PC-3 (cell line): ENCODE measurements at regions not wholly inside any gene's neighbourhood (a gene's known extent, or its start where the extent isn't known, plus 50 kb on each side); places are given as distances from the start of the nearest gene placed in this dataset.

Source experiments
- ATAC-seq: fragments of 200-7000 bp; cut with Tn5 transposase; 2 replicates; pipeline ENCODE4 v1.9.1; 2020; ENCODE audit warnings: mild to moderate bottlenecking, moderate library complexity
- BruUV-seq: library from RNA; stranded (reverse); fragments of 400-500 nt; replicated peaks from 2 replicates; lab custom pipeline; 2021; lab: Mats Ljungman, UMichigan
- CTCF ChIA-PET: fragments of 300-600 bp; sonication (Branson Sonifier 250); formaldehyde crosslinking; loops from one replicate; lab custom pipeline; 2022; ENCODE audit warnings: antibody characterized with exemption; lab: Charles Lee
- POLR2A ChIA-PET: fragments of 300-600 bp; sonication (Branson Sonifier 250); formaldehyde crosslinking; loops from one replicate; lab custom pipeline; 2022; ENCODE audit warnings: antibody characterized with exemption; ENCODE audit not compliant: unreplicated experiment; lab: Charles Lee
- DNase-seq: peaks from one replicate; pipeline ENCODE4 v3.0.0-alpha.2; 2015
- H2AFZ ChIP-seq: fragments of 300-600 bp; sonication (generic); 2 replicates; pipeline ENCODE4 v1.6.0; 2016; ENCODE audit warnings: antibody characterized with exemption, low read length
- H3F3A ChIP-seq: fragments of 300-600 bp; sonication (generic); one replicate; pipeline ENCODE4 v1.6.0; 2017; ENCODE audit warnings: antibody characterized with exemption, low read length, control low read depth, mild to moderate bottlenecking; ENCODE audit not compliant: unreplicated experiment
- H3K27ac ChIP-seq: fragments of 300-600 bp; sonication (generic); 2 replicates; pipeline ENCODE4 v1.5.1; 2016; ENCODE audit warnings: mild to moderate bottlenecking, low read length
- H3K27me3 ChIP-seq: fragments of 300-600 bp; sonication (generic); 2 replicates; pipeline ENCODE4 v1.6.1; 2016; ENCODE audit warnings: low read length, mixed read lengths
- H3K36me3 ChIP-seq: fragments of 300-600 bp; sonication (generic); 2 replicates; pipeline ENCODE4 v1.6.1; 2016; ENCODE audit warnings: low read depth, mixed run types, low read length, mixed read lengths
- H3K4me1 ChIP-seq: fragments of 300-600 bp; sonication (generic); 2 replicates; pipeline ENCODE4 v1.5.1; 2016; ENCODE audit warnings: low read length; ENCODE audit not compliant: insufficient read depth
- H3K4me2 ChIP-seq: fragments of 300-600 bp; sonication (generic); 2 replicates; pipeline ENCODE4 v1.6.0; 2016; ENCODE audit warnings: low read length
- H3K4me3 ChIP-seq: fragments of 300-600 bp; sonication (generic); 2 replicates; pipeline ENCODE4 v1.5.1; 2016; ENCODE audit warnings: mild to moderate bottlenecking, low read length, mixed read lengths
- H3K79me2 ChIP-seq: fragments of 300-600 bp; sonication (generic); 2 replicates; pipeline ENCODE4 v1.6.1; 2017; ENCODE audit warnings: low read length, mixed read lengths
- H3K9ac ChIP-seq: fragments of 300-600 bp; sonication (generic); 2 replicates; pipeline ENCODE4 v1.6.0; 2016; ENCODE audit warnings: mild to moderate bottlenecking, low read length
- H3K9me2 ChIP-seq: fragments of 300-600 bp; sonication (generic); replicated peaks from 2 replicates; pipeline ENCODE4 v1.6.1; 2016; ENCODE audit warnings: mixed run types, low read length, mixed read lengths
- H3K9me3 ChIP-seq: fragments of 300-600 bp; sonication (generic); 2 replicates; pipeline ENCODE4 v1.6.1; 2016; ENCODE audit warnings: low read length, mixed read lengths
- H4K20me1 ChIP-seq: fragments of 300-600 bp; sonication (generic); 2 replicates; pipeline ENCODE4 v1.6.1; 2016; ENCODE audit warnings: low read length, mixed read lengths
- CTCF ChIP-seq: fragments of 300-600 bp; sonication (generic); conservative IDR thresholded peaks from 2 replicates; pipeline ENCODE4 v1.5.1; 2017; ENCODE audit warnings: antibody characterized with exemption, low read depth, mild to moderate bottlenecking, low read length
- EZH2 ChIP-seq: fragments of 300-600 bp; sonication (generic); IDR thresholded peaks from one replicate; pipeline ENCODE4 v1.6.1; 2017; ENCODE audit warnings: antibody characterized with exemption, mild to moderate bottlenecking, low read length; ENCODE audit not compliant: unreplicated experiment
- EZH2phosphoT487 ChIP-seq: fragments of 300-600 bp; sonication (generic); IDR thresholded peaks from 2 replicates; pipeline ENCODE4 v1.6.1; 2018; ENCODE audit warnings: mild to moderate bottlenecking, antibody characterized with exemption, low read length, borderline replicate concordance
- intact Hi-C: fragments of 100-400 bp; cut with micrococcal nuclease; formaldehyde crosslinking; loops from 2 replicates; pipeline ENCODE4 v1.9.0; 2023

GRCh38 chr6:94651239-94651638 lies 926.1 kb upstream of the MANEA start:
- no peak overlapping the region for H2AFZ ChIP-seq
- no peak overlapping the region for H3K4me3 ChIP-seq
- no peaks in the 10 kb centered on the region for H3K4me1 ChIP-seq
- no peaks in the 10 kb centered on the region for H3K9me2 ChIP-seq
- BruUV-seq, result no TSS peak
- DNase-seq (no peak), ATAC-seq (no peak)
- intact Hi-C loops, result no loop called here
- H3K9ac ChIP-seq, result no peak overlapping the region
- ChIA-PET POLR2A (no interaction called here), CTCF (no interaction called here)
- no peaks in the 10 kb centered on the region for H3K27me3 ChIP-seq
- no peaks in the 10 kb centered on the region for H3K9me3 ChIP-seq
- no peak overlapping the region for H3K4me2 ChIP-seq
- H4K20me1 ChIP-seq, result no peaks in the 10 kb centered on the region
- H3F3A ChIP-seq, result no peaks in the 10 kb centered on the region
- no peaks in the 10 kb centered on the region for H3K79me2 ChIP-seq
- H3K27ac ChIP-seq, result no peak overlapping the region
- H3K36me3 ChIP-seq, result no peaks in the 10 kb centered on the region
- TF ChIP-seq CTCF, result no peak
- TF ChIP-seq EZH2phosphoT487, result no peak
- TF ChIP-seq EZH2, result no peak

GRCh38 chr6:94645191-94645590 lies 932.1 kb upstream of the MANEA start:
- no peak overlapping the region for H2AFZ ChIP-seq
- no peaks in the 10 kb centered on the region for H3K79me2 ChIP-seq
- no peaks in the 10 kb centered on the region for H3K27me3 ChIP-seq
- H3K4me3 ChIP-seq, result no peak overlapping the region
- no peak for DNase-seq
- no peak for ATAC-seq
- H3K4me1 ChIP-seq, result no peaks in the 10 kb centered on the region
- H4K20me1 ChIP-seq, result no peaks in the 10 kb centered on the region
- CTCF ChIA-PET, result no interaction called here
- TF ChIP-seq EZH2 (no peak), CTCF (no peak), EZH2phosphoT487 (no peak)
- H3K9me3 ChIP-seq, result no peaks in the 10 kb centered on the region
- H3K36me3 ChIP-seq, result no peaks in the 10 kb centered on the region
- no peaks in the 10 kb centered on the region for H3K9me2 ChIP-seq
- H3F3A ChIP-seq, result no peaks in the 10 kb centered on the region
- H3K4me2 ChIP-seq, result no peak overlapping the region
- no TSS peak for BruUV-seq
- no peak overlapping the region for H3K27ac ChIP-seq
- intact Hi-C loops, result no loop called here
- H3K9ac ChIP-seq, result no peak overlapping the region
- POLR2A ChIA-PET, result no interaction called here

GRCh38 chr6:94639564-94639963 lies 937.8 kb upstream of the MANEA start:
- Histone ChIP-seq H3K36me3 (no peaks in the 10 kb centered on the region), H3K4me1 (no peaks in the 10 kb centered on the region), H3K4me3 (no peak overlapping the region), H3K27ac (no peak overlapping the region), H3K4me2 (no peak overlapping the region), H3K9me3 (no peaks in the 10 kb centered on the region), H3K79me2 (no peaks in the 10 kb centered on the region), H4K20me1 (no peaks in the 10 kb centered on the region), H3F3A (no peaks in the 10 kb centered on the region), H3K27me3 (no peaks in the 10 kb centered on the region), H2AFZ (no peak overlapping the region), H3K9ac (no peak overlapping the region), H3K9me2 (no peaks in the 10 kb centered on the region)
- POLR2A ChIA-PET, result no interaction called here
- BruUV-seq, result no TSS peak
- DNase-seq, result no peak
- no peak for ATAC-seq
- intact Hi-C loops, result loop anchor here (10.0 kb wide), 1 partner anchor 315 kb away; no protein-coding TSS in a partner anchor
- TF ChIP-seq EZH2phosphoT487 (no peak), EZH2 (no peak), CTCF (no peak)
- CTCF ChIA-PET, result no interaction called here
